HepG2 (cell line): ENCODE measurements at regions not wholly inside any gene's neighbourhood (a gene's known extent, or its start where the extent isn't known, plus 50 kb on each side); places are given as distances from the start of the nearest gene placed in this dataset.
"Not testable (repeated sequence)": the region's sequence is repeated elsewhere in the genome, so short reads cannot be mapped to it uniquely, and the experiment has no call there.

Experiments
- ATAC-seq: fragments of 200-7000 bp; cut with Tn5 transposase; 3 replicates; pipeline ENCODE4 v1.9.1; 2020; ENCODE audit warnings: mild to moderate bottlenecking, moderate library complexity
- BruUV-seq: library from RNA; stranded (reverse); fragments of 400-500 nt; replicated peaks from 2 replicates; lab custom pipeline; 2021; lab: Mats Ljungman, UMichigan
- CTCF ChIA-PET: fragments of 300-600 bp; formaldehyde crosslinking; extraction: SDS; loops from one replicate; lab custom pipeline; 2021; ENCODE audit warnings: low total read pairs, inconsistent platforms, low intra/inter-chr PET ratio; lab: Yijun Ruan, JAX
- POLR2A ChIA-PET: fragments of 350-600 bp; sonication (Branson Sonifier 250); formaldehyde crosslinking; loops from one replicate; lab custom pipeline; 2020; ENCODE audit warnings: antibody characterized with exemption, inconsistent platforms; lab: Yijun Ruan, JAX
- DNase-seq: peaks from one replicate; pipeline ENCODE4 v3.0.0-alpha.2; 2015; ENCODE audit warnings: low spot score
- FAIRE-seq: peaks from 3 replicates; lab custom pipeline; 2011; peaks lifted over from hg19 to GRCh38; lab: Jason Lieb, UNC
- H2AFZ ChIP-seq: one replicate; pipeline ENCODE4 v1.6.1; 2011; ENCODE audit warnings: low read length, inconsistent platforms
- H3K27ac ChIP-seq: fragments of 300-600 bp; 3 replicates; pipeline ENCODE4 v1.8.0; 2011; ENCODE audit warnings: mixed run types, mild to moderate bottlenecking, mixed read lengths, low read length, inconsistent platforms; ENCODE audit not compliant: insufficient read depth; ENCODE audit errors: extremely low read length
- H3K27me3 ChIP-seq, 2 experiments: fragments of 200-600 bp in 1 of 2; 2 replicates in 1 of 2; 3 replicates in 1 of 2; pipeline versions ENCODE4 v1.6.0 to v1.8.0; 2011; ENCODE audit warnings: low read length in 2 of 2, mild to moderate bottlenecking in 2 of 2, moderate library complexity in 2 of 2, inconsistent platforms in 1 of 2; ENCODE audit not compliant: insufficient read depth in 2 of 2, control insufficient read depth in 1 of 2
- H3K36me3 ChIP-seq, 2 experiments: fragments of 200-600 bp in 1 of 2; replicated peaks in 1 of 2; 2 replicates in 1 of 2; 3 replicates in 1 of 2; pipeline versions ENCODE4 v1.5.1 to v1.8.0; 2011; ENCODE audit warnings: low read length in 2 of 2, inconsistent platforms in 1 of 2; ENCODE audit not compliant: insufficient read depth in 2 of 2, control insufficient read depth in 1 of 2
- H3K4me1 ChIP-seq: 2 replicates; pipeline ENCODE4 v1.5.1; 2012; ENCODE audit warnings: low read length, inconsistent platforms; ENCODE audit not compliant: insufficient read depth
- H3K4me2 ChIP-seq: 2 replicates; pipeline ENCODE4 v1.6.0; 2011; ENCODE audit warnings: low read depth, low read length, inconsistent platforms
- H3K4me3 ChIP-seq, 3 experiments: fragments of 200-600 bp in 1 of 3; sonication (generic), shearing (Covaris generic) in 1 of 3; replicated peaks in 1 of 3; 2 replicates each; pipeline ENCODE4 v1.5.1; 2011 to 2016; ENCODE audit warnings: low read length in 3 of 3, inconsistent platforms in 2 of 3, low read depth in 2 of 3, mild to moderate bottlenecking in 2 of 3, control low read depth in 1 of 3, mixed read lengths in 1 of 3; ENCODE audit not compliant: insufficient read depth in 1 of 3
- H3K79me2 ChIP-seq: one replicate; pipeline ENCODE4 v1.6.1; 2011; ENCODE audit warnings: low read length, inconsistent platforms; ENCODE audit not compliant: insufficient read depth
- H3K9ac ChIP-seq: 2 replicates; pipeline ENCODE4 v1.6.0; 2011; ENCODE audit warnings: mild to moderate bottlenecking, low read depth, low read length, inconsistent platforms; ENCODE audit not compliant: insufficient read depth
- H3K9me3 ChIP-seq: 2 replicates; pipeline ENCODE4 v1.5.1; 2012; ENCODE audit warnings: mild to moderate bottlenecking, low read length
- H4K20me1 ChIP-seq: 2 replicates; pipeline ENCODE4 v1.6.0; 2011; ENCODE audit warnings: inconsistent platforms, mild to moderate bottlenecking, low read length, moderate library complexity; ENCODE audit not compliant: insufficient read depth
- HNRNPH1 ChIP-seq: fragments of 200-400 bp; formaldehyde crosslinking; optimal IDR thresholded peaks from 2 replicates; pipeline ENCODE3; 2017; ENCODE audit warnings: mild to moderate bottlenecking, low read depth, low read length
- NCOA2 ChIP-seq: sonication (generic); formaldehyde crosslinking; IDR thresholded peaks from 2 replicates; pipeline ENCODE4 v1.8.0; 2022; ENCODE audit warnings: inconsistent platforms
- ZFY ChIP-seq: sonication (generic); formaldehyde crosslinking; IDR thresholded peaks from 2 replicates; pipeline ENCODE4 v1.4.0; 2020; ENCODE audit warnings: missing genetic modification reagents
- ZNF567 ChIP-seq: sonication (generic); formaldehyde crosslinking; IDR thresholded peaks from 2 replicates; pipeline ENCODE4 v1.8.1; 2023; ENCODE audit warnings: mild to moderate bottlenecking, missing genetic modification reagents, borderline replicate concordance
- WGBS: methylation state at CpG from one replicate; pipeline ENCODE4 v1.1.6; 2017; ENCODE audit warnings: low lambda C conversion rate; 5-methylcytosine and 5-hydroxymethylcytosine counted together
- in situ Hi-C: cut with HindIII; loops from 2 replicates; pipeline ENCODE4 v1.10.0; 2017; ENCODE audit warnings: low pct_unique_long_range_greater_than_20kb; ENCODE audit not compliant: extremely low pct_ligation_motif_present
- intact Hi-C: fragments of 100-400 bp; cut with micrococcal nuclease; formaldehyde crosslinking; loops from one replicate; pipeline ENCODE4 v1.10.0; 2022; ENCODE audit not compliant: unreplicated experiment
- TF ChIP-seq, protein P1 (sequence below): sonication (generic); formaldehyde crosslinking; IDR thresholded peaks from 2 replicates; pipeline ENCODE4 v1.4.0; 2020; ENCODE audit warnings: missing genetic modification reagents, mild to moderate bottlenecking, borderline replicate concordance
- TF ChIP-seq, protein P2 (sequence below): sonication (generic); formaldehyde crosslinking; IDR thresholded peaks from 2 replicates; pipeline ENCODE4 v1.9.0; 2021; ENCODE audit warnings: missing genetic modification reagents, mild to moderate bottlenecking, borderline replicate concordance

DNA sequence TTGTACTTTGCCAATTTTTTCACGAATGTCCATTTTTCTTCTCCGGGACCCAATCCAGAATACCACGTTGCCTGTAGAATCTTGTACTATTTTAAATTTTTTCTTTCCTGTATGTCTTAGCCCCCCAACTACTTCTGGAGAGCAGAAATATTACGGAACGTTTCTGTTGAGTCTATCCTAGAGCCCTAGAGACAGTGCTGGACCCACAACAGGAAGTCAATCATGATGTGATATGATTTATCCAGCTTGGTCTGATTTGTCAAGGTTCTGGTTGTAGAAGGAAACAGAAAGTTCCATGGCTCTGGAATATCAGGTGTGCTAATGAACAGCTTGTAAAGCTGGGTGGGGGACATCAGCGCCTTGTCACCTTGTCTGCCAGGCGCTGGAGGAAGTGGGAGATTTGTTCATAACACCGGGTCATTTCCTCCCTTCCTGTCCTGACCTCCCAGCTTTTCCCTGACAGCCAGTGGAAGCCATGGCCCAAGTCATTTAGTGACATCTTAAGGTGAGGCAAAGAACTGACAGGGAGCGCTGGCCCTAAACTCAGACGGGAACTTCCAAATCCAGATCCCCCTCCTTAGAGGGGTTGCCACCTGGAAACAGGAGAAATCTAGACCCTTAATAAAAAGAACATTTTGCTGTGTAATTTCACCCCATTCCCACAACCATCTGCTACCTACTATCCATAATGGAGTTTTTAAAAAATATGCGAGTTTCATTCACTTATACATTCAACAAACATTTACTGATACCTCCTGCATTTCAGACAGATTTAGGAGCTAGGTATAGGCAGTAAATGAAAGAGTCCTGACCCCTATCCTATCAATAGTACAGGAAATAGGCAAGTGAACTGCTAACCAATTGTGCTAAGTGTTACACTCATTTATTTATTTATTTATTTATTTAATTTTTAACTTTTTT lies 130.5 kb downstream of the ZFP64 start (continued):
- TF ChIP-seq, protein P1, sequence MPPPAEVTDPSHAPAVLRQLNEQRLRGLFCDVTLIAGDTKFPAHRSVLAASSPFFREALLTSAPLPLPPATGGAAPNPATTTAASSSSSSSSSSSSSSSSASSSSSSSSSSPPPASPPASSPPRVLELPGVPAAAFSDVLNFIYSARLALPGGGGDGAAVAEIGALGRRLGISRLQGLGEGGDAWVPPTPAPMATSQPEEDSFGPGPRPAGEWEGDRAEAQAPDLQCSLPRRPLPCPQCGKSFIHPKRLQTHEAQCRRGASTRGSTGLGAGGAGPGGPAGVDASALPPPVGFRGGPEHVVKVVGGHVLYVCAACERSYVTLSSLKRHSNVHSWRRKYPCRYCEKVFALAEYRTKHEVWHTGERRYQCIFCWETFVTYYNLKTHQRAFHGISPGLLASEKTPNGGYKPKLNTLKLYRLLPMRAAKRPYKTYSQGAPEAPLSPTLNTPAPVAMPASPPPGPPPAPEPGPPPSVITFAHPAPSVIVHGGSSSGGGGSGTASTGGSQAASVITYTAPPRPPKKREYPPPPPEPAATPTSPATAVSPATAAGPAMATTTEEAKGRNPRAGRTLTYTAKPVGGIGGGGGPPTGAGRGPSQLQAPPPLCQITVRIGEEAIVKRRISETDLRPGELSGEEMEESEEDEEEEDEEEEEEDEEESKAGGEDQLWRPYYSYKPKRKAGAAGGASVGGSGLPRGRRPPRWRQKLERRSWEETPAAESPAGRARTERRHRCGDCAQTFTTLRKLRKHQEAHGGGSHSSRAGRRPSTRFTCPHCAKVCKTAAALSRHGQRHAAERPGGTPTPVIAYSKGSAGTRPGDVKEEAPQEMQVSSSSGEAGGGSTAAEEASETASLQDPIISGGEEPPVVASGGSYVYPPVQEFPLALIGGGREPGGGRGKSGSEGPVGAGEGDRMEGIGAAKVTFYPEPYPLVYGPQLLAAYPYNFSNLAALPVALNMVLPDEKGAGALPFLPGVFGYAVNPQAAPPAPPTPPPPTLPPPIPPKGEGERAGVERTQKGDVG (CRISPR knock-in tag) = no peak
- TF ChIP-seq HNRNPH1 = no peak
- no peak for TF ChIP-seq ZFY (CRISPR knock-in tag)
- no peak for TF ChIP-seq ZNF567 (CRISPR knock-in tag)
- TF ChIP-seq, protein P2, sequence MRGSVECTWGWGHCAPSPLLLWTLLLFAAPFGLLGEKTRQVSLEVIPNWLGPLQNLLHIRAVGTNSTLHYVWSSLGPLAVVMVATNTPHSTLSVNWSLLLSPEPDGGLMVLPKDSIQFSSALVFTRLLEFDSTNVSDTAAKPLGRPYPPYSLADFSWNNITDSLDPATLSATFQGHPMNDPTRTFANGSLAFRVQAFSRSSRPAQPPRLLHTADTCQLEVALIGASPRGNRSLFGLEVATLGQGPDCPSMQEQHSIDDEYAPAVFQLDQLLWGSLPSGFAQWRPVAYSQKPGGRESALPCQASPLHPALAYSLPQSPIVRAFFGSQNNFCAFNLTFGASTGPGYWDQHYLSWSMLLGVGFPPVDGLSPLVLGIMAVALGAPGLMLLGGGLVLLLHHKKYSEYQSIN = no peak
- no peak for TF ChIP-seq NCOA2 (CRISPR knock-in tag)
- TF ChIP-seq, all 625 proteins: peak for 57

DNA sequence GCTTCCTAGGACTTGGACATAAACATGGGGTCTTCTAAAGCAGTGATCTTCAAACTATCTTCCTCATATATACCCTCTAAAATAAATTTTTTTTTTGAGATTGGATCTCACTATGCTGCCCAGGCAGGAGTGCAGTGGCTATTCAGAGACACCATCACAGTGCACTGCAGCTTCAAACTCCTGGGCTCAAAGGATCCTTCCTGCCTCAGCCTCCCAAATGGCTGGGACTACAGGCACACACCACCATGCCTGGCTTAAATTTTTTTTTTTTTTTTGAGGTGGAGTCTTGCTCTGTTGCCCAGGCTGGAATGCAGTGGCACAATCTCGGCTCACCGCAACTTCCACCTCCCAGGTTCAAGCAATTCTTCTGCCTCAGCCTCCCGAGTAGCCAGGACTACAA lies 134.4 kb downstream of the ZFP64 start:
- H3K9ac ChIP-seq, H3K4me1 ChIP-seq, H3K4me3 ChIP-seq, POLR2A ChIA-PET, CTCF ChIA-PET, H4K20me1 ChIP-seq, H3K36me3 ChIP-seq, BruUV-seq, H2AFZ ChIP-seq, H3K79me2 ChIP-seq, intact Hi-C loops, H3K4me2 ChIP-seq, H3K27ac ChIP-seq, H3K27me3 ChIP-seq, ATAC-seq, DNase-seq, FAIRE-seq: not testable (repeated sequence)
- in situ Hi-C loops = loop anchor here (10.0 kb wide), 1 partner anchor 62 kb away; no protein-coding TSS in a partner anchor
- H3K9me3 ChIP-seq = peaks cover 19% of the 10 kb centered on the region
- 83% methylated on average over 3 of the region's 3 CpGs for WGBS
